ENCODE measurements at regions not wholly inside any gene's neighbourhood (a gene's known extent, or its start where the extent isn't known, plus 50 kb on each side); places are given as distances from the start of the nearest gene placed in this dataset.
A peak's percentile ranks its signal among the peaks of the same experiment; 100 is the strongest.

- TF ChIP-seq CTCF (IDR thresholded peaks at IDR 0.05; ENCODE audit: poor library complexity) = peak; percentile 54
- no peak for TF ChIP-seq EZH2phosphoT487 (IDR thresholded peaks at IDR 0.05; ENCODE audit: low read depth, severe bottlenecking, unreplicated experiment)
- TF ChIP-seq EZH2 (IDR thresholded peaks at IDR 0.05; ENCODE audit: borderline replicate concordance) = no peak
These were observed 1719.2 kb upstream of the LRRTM1 start for GRCh38 chr2:82023710-82024109.
